Endodermal cell (in vitro differentiated cells): ENCODE measurements at regions not wholly inside any gene's neighbourhood (a gene's known extent, or its start where the extent isn't known, plus 50 kb on each side); places are given as distances from the start of the nearest gene placed in this dataset.

Experiments used
- DNase-seq: peaks from one replicate; pipeline ENCODE4 v3.0.0-alpha.2; 2017
- H3K27ac ChIP-seq: 2 replicates; pipeline ENCODE4 v1.5.1; 2013; ENCODE audit warnings: mild to moderate bottlenecking, low read depth, low read length, moderate library complexity
- H3K27me3 ChIP-seq: 2 replicates; pipeline ENCODE4 v1.6.1; 2013; ENCODE audit warnings: mild to moderate bottlenecking, low read length, moderate library complexity; ENCODE audit not compliant: insufficient read depth, control insufficient read depth, poor library complexity, severe bottlenecking
- H3K36me3 ChIP-seq: 2 replicates; pipeline ENCODE4 v1.7.0; 2013; ENCODE audit warnings: mild to moderate bottlenecking, low read length, moderate library complexity; ENCODE audit not compliant: control insufficient read depth, insufficient read depth
- H3K4me1 ChIP-seq: one replicate; pipeline ENCODE4 v1.7.0; 2013; ENCODE audit warnings: low read length; ENCODE audit not compliant: control insufficient read depth, insufficient read depth
- H3K4me3 ChIP-seq: 2 replicates; pipeline ENCODE4 v1.5.1; 2013; ENCODE audit warnings: mild to moderate bottlenecking, low read length, moderate library complexity
- H3K9ac ChIP-seq: 2 replicates; pipeline ENCODE4 v1.6.1; 2013; ENCODE audit warnings: mild to moderate bottlenecking, low read length, moderate library complexity; ENCODE audit not compliant: poor library complexity, severe bottlenecking; ENCODE audit errors: extremely low read depth
- H3K9me3 ChIP-seq: 2 replicates; pipeline ENCODE4 v1.6.1; 2013; ENCODE audit warnings: mild to moderate bottlenecking, low read length, moderate library complexity; ENCODE audit not compliant: control insufficient read depth
- H3K27ac Mint-ChIP-seq: 2 replicates; pipeline ENCODE4 v1.8.0; 2020; ENCODE audit warnings: mixed read lengths
- H3K27me3 Mint-ChIP-seq: 2 replicates; pipeline ENCODE4 v1.8.0; 2021; ENCODE audit warnings: mild to moderate bottlenecking, mixed read lengths; ENCODE audit not compliant: insufficient read depth
- H3K36me3 Mint-ChIP-seq: 2 replicates; pipeline ENCODE4 v1.8.0; 2020; ENCODE audit warnings: low read depth, mixed read lengths
- H3K4me1 Mint-ChIP-seq: 2 replicates; pipeline ENCODE4 v1.8.0; 2020; ENCODE audit warnings: mixed read lengths
- H3K4me3 Mint-ChIP-seq: 2 replicates; pipeline ENCODE4 v1.8.0; 2020; ENCODE audit warnings: mild to moderate bottlenecking, moderate library complexity, mixed read lengths
- H3K9me3 Mint-ChIP-seq: 2 replicates; pipeline ENCODE4 v1.8.0; 2020; ENCODE audit warnings: mild to moderate bottlenecking, mixed read lengths
- CTCF ChIP-seq: fragments of 200-600 bp; sonication (generic); conservative IDR thresholded peaks from 2 replicates; pipeline ENCODE4 v1.5.0; 2021; ENCODE audit warnings: antibody characterized with exemption, mild to moderate bottlenecking
- WGBS, 2 experiments: methylation state at CpG; one replicate each; pipeline versions ENCODE4 v1.1.5 to v1.1.7; 2013; ENCODE audit warnings: missing lambda C conversion rate in 2 of 2, mixed read lengths in 1 of 2; ENCODE audit not compliant: insufficient coverage in 1 of 2, insufficient read length in 1 of 2; 5-methylcytosine and 5-hydroxymethylcytosine counted together

GRCh38 chr2:65599693-65600092, 167.3 kb upstream of the SPRED2 start:
- Mint-ChIP-seq H3K4me1 (peaks cover 12% of the 10 kb centered on the region), H3K36me3 (peaks cover 10% of the 10 kb centered on the region), H3K9me3 (peaks cover 13% of the 10 kb centered on the region), H3K27ac (peak overlapping the region; percentile 36), H3K4me3 (no peak overlapping the region), H3K27me3 (peaks cover 3% of the 10 kb centered on the region)
- DNase-seq, result peak; percentile 36
- H3K9ac ChIP-seq, result no peak overlapping the region
- no peaks in the 10 kb centered on the region for H3K4me1 ChIP-seq
- no peaks in the 10 kb centered on the region for H3K27me3 ChIP-seq
- H3K9me3 ChIP-seq, result no peaks in the 10 kb centered on the region
- no peak overlapping the region for H3K4me3 ChIP-seq
- TF ChIP-seq CTCF, result no peak
- no peaks in the 10 kb centered on the region for H3K36me3 ChIP-seq
- no peak overlapping the region for H3K27ac ChIP-seq
- WGBS, 2 experiments, result 87 to 94% methylated on average over 5 of the region's 6 CpGs

- H3K4me1 Mint-ChIP-seq, result peaks cover 8% of the 10 kb centered on the region
- H3K36me3 Mint-ChIP-seq, result peaks cover 10% of the 10 kb centered on the region
- no peaks in the 10 kb centered on the region for H3K9me3 ChIP-seq
- no peak overlapping the region for H3K4me3 Mint-ChIP-seq
- H3K9ac ChIP-seq, result no peak overlapping the region
- H3K27ac Mint-ChIP-seq, result no peak overlapping the region
- no peaks in the 10 kb centered on the region for H3K36me3 ChIP-seq
- no peaks in the 10 kb centered on the region for H3K27me3 ChIP-seq
- no peak for DNase-seq
- no peaks in the 10 kb centered on the region for H3K4me1 ChIP-seq
- no peak overlapping the region for H3K4me3 ChIP-seq
- TF ChIP-seq CTCF, result no peak
- peaks cover 3% of the 10 kb centered on the region for H3K27me3 Mint-ChIP-seq
- WGBS, 2 experiments, result 83 to 100% methylated on average over 1 of the region's 1 CpG
- peaks cover 13% of the 10 kb centered on the region for H3K9me3 Mint-ChIP-seq
- H3K27ac ChIP-seq, result no peak overlapping the region
Observed at GRCh38 chr2:65598996-65599395, 166.6 kb upstream of the SPRED2 start.

- H3K9ac ChIP-seq, result no peak overlapping the region
- H3K27ac ChIP-seq, result no peak overlapping the region
- no peak overlapping the region for H3K27ac Mint-ChIP-seq
- H3K27me3 ChIP-seq, result no peaks in the 10 kb centered on the region
- no peaks in the 10 kb centered on the region for H3K36me3 ChIP-seq
- H3K36me3 Mint-ChIP-seq, result peaks cover 10% of the 10 kb centered on the region
- H3K9me3 ChIP-seq, result no peaks in the 10 kb centered on the region
- 85% methylated on average over 4 of the region's 4 CpGs; no CpG with 5 or more reads in 1 of the 2 experiments for WGBS, 2 experiments
- DNase-seq, result no peak
- peaks cover 8% of the 10 kb centered on the region for H3K4me1 Mint-ChIP-seq
- H3K4me3 Mint-ChIP-seq, result no peak overlapping the region
- no peak for TF ChIP-seq CTCF
- H3K4me3 ChIP-seq, result no peak overlapping the region
- H3K4me1 ChIP-seq, result no peaks in the 10 kb centered on the region
- peaks cover 3% of the 10 kb centered on the region for H3K27me3 Mint-ChIP-seq
- peaks cover 13% of the 10 kb centered on the region for H3K9me3 Mint-ChIP-seq
Observed at GRCh38 chr2:65598264-65598663, 165.9 kb upstream of the SPRED2 start.
